Right ventricle myocardium inferior (tissue), 1 donor: ENCODE measurements at regions not wholly inside any gene's neighbourhood (a gene's known extent, or its start where the extent isn't known, plus 50 kb on each side); places are given as distances from the start of the nearest gene placed in this dataset.
"Not testable (repeated sequence)": the region's sequence is repeated elsewhere in the genome, so short reads cannot be mapped to it uniquely, and the experiment has no call there.

Experiments
- ATAC-seq: fragments of 200-7000 bp; cut with Tn5 transposase; one replicate; pipeline ENCODE4 v1.9.1; 2020; ENCODE audit warnings: mild to moderate bottlenecking, moderate library complexity
- DNase-seq: peaks from one replicate; pipeline ENCODE4 v3.0.0; 2021; ENCODE audit errors: missing footprints
- intact Hi-C: fragments of 100-400 bp; cut with DNase I; formaldehyde crosslinking; loops from one replicate; pipeline ENCODE4 v1.11.0; 2022
- donor health status: DM: no; HTN: yes; CAD: no; lungs with severe emphysema.

DNA sequence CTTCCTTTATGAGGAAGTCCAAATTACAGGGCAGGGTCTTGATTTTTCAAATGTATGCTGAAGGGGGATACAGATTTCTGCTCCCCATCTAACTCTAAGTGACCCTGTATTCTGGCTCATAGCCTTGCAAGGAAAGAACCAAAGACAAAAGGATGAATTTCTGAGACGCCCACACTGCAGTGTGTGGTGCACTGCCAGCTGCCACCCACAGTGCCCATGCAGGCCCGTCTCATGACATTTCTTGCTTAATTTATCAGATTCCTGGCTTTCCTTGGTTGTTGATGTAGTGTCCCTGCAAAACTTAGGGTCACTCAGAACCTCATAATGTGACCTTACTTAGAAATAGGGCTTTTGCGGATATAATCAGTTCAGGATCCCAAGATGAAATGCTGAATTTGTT is 68.0 kb downstream of the CBLN4 start:
- ATAC-seq (no peak), DNase-seq (no peak)
- intact Hi-C loops, result no loop called here

DNA sequence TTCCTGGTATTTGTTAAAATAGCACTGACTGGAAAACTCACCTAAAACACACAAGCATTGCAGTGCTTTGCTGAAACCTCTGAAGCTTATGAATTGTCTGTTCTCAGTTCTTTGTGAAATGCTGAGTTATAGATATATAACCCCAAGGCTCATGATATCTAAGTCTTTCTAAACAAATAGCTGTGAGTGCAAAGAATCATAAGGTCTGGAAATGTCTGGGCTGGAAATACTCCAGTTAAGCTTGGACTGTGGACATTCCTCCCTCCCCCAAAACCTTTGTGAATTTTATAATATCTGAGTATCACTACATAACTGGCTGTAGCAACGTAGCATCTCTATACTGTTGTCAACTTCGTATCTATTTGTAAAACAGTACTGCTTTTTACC is 69.1 kb downstream of the CBLN4 start:
- ATAC-seq (no peak), DNase-seq (no peak)
- intact Hi-C loops, result no loop called here

DNA sequence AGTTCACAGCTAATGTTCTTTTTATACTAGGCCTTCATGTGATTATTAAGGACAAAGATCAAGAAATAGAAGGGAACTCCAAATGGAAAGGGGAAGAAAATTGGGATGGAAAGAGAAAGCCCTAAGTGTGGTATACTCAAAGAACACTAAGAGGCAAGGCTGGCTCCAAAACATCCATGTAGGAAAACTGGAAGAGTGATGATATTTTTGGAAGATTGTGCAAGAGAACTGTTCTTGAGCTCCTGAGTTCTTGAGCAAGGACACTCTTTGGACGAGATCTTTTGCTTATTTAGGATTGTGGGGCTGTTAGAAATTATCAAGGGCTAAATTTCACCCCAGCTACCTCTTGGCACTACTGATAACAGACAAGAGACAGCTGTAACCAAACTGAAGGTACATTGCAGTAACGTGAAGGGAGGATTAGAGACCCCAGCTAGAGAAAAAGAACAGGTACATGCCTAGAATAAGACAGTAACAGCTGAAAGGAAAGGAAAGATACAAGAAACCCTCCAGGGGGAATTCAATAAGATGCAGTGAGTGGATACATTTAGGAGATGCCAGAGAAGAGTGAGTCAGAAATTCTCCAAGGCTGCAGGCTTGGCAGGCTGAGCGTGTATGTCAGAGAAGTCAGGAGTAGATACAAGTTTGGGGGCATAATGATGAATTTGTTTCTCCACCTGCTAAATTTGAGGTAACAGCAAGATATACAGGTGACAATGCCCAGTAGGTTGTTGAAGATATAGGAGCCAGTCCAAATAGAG is 69.7 kb downstream of the CBLN4 start:
- ATAC-seq (no peak), DNase-seq (no peak)
- intact Hi-C loops, result no loop called here

DNA sequence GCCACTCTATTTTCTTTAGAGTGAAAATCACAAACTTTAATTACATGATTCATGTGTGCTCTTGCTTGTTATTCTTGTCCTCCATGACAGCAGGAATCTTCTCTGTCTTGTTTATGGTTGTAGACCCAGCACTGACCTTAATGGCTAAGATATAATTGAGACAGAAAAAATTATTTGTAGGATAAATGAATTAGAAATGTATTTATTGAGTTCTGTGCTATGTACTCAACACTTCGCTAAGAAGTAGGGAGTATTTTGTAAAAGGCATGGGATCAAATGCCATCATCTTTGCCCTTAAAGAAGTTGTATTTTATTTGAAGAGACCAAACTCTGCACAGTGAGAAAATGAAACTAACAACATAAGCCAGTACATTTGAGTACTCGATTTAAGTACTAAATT is 71.2 kb downstream of the CBLN4 start:
- no peak for DNase-seq
- intact Hi-C loops, result no loop called here
- no peak for ATAC-seq

DNA sequence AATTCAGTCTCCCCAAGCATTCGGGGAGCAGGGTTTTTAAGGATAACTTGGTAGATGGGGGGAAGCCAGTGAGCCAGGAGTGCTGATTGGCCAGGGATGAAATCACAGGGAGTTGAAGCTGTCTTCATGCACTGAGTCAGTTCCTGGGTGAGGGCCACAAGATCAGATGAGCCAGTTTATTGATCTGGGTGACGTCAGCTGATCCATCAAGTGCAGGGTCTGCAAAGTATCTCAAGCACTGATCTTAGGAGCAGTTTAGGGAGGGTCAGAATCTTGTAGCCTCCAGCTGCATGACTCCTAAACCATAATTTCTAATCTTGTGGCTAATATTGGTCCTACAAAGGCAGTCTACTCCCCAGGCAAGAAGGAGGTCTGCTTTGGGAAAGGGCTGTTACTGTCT is 74.4 kb downstream of the CBLN4 start:
- ATAC-seq, intact Hi-C loops, DNase-seq: not testable (repeated sequence)

DNA sequence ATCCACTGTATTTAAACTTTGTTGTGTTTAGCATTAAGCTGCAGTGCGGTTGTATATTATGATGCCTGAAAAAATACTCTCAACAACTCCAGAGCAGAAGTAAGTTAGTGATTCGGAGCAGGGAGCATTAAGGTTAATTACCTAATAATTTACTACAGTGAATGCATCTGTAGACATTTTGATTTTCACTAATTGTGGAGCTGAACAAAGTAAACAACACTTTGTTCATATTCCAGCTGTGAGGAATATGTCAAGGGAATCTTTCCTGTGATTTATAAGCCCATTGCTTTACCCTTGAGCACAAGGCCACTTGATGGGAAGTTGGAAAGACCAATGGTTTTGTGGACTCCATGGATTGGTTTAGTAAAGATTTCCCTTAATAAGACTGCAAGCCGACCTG is 77.1 kb downstream of the CBLN4 start:
- intact Hi-C loops, result no loop called here
- DNase-seq, result no peak
- no peak for ATAC-seq

DNA sequence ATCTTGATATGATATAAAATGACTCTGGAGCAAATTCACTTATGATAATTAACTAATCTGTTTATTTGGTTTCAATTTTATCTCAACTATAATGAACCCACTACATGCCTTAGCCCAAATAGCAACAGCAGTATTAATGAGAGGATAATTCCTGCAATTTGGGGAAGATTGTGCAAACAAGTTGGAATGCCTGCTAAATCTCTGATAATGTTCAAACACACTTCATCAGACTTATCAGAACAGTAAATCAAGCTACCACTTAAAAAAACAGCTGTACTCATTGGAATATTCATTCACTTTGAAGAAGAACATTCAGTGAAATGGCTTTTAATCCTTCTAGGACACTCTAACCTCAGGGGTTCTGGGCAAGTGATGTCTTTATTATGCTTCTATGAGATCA is 85.4 kb downstream of the CBLN4 start:
- DNase-seq (no peak), ATAC-seq (no peak)
- intact Hi-C loops, result no loop called here

DNA sequence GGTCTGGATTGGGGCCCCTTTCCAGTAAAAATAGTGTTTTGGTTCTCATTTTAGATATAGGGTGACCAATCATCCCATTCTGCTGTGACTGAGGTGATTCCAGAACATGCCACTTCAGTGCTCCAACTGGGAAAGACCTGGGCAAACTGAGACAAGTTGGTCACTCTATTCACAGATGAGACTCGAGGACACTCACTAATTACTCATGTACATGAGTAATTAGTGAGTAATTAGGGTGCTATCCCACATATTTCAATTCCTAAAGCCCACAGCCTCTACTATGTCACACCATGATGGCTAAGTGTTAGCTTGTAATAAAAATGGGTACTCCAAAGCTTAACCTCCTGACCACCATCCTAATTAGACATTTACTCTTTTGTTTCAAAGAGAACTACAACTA is 86.0 kb downstream of the CBLN4 start:
- no peak for DNase-seq
- no peak for ATAC-seq
- intact Hi-C loops, result no loop called here

DNA sequence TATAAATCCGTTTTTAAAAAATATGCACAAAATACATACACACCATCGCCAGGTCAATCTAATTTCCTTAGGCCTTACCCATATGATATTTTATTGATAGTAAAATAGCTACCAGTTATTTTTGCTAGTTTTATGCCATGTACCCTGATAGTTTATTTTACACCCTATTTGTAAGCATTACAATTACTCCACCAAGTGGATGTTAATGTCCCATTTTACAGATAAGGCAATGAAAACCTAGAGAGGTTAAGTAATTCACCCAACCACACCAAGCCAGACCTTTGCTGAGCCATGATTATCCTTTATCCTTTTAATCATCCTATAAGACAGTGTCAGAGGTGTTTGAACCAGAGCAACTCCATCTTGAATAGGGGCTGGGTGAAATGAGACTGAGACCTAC is 86.8 kb downstream of the CBLN4 start:
- intact Hi-C loops, result no loop called here
- ATAC-seq, result no peak
- DNase-seq, result no peak

DNA sequence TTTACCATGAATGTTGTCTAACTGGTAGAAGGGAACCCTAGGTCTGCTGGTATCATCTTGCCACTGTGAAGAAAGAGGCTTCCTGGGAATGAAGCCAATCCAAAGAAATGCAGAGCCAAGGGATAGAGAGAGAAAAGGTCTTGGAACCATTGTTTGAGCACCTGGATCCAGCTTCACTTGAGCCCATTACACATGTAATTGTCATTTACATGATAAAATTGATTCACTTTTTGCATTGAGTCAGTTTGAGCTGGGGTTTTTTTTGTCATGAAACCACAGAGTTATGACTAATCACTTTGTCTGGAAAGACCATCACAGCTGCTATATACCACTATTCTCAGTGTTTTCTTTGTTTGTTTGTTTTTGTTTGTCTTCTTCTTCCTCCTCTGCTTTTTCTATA is 112.3 kb downstream of the CBLN4 start:
- intact Hi-C loops, result no loop called here
- ATAC-seq, result no peak
- no peak for DNase-seq

DNA sequence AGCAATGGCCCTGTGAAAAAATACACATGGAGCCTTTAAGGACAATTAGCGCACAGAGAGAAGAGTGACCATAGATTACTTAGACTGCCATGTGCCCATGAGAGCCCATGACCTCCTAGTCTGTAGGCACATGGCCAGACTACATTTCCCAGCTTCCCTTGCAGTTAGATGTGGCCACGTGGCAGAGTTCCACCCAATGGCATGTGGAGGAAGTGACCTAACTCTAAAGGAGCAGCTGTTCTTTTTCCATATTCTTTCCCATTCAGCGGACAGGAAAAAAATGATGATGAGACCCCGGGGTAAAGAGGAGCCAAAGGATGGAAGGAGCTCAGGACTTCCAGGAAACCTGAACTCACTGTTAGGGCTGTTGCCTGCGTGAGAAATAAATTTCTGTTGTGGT is 116.6 kb downstream of the CBLN4 start:
- intact Hi-C loops, result no loop called here
- DNase-seq (no peak), ATAC-seq (no peak)

DNA sequence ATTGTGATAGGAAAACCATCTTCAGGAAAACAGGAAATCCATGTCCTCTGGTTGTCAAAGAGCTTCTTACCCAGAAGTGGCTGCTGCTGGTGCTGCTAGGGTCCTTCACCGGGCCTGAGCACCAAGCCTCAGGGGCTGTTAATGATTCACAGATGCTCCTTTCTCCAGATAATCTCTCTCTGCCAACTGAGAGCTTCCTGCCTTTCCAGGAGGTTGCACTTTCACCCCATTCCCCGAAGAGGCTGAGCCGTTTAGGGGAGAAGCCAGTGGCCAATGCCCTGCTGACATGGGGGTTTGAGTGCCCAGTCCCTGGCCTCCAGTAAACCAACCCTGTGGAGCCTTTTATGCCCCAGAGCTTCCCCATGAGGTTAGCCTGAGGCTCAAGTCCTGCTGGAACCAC is 122.4 kb downstream of the CBLN4 start:
- no peak for ATAC-seq
- intact Hi-C loops, result no loop called here
- no peak for DNase-seq

DNA sequence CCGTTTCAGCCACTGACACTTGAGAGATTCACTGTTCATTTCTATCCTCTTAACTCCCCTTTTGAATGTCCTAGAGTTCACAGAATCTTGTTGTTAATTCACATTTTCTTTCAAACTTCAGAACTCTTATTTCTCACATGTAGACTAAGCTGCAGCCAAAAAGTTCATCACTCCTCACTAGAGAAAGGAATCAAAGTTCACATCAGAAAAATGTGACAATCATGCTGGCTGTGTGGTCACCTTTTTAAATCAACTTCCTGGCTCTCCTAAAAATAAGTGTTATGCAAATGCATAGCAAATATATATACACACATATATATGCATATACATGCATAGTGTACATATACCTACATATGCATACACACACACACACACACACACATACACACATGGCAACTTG is 123.0 kb downstream of the CBLN4 start:
- ATAC-seq, result no peak
- intact Hi-C loops, result no loop called here

DNA sequence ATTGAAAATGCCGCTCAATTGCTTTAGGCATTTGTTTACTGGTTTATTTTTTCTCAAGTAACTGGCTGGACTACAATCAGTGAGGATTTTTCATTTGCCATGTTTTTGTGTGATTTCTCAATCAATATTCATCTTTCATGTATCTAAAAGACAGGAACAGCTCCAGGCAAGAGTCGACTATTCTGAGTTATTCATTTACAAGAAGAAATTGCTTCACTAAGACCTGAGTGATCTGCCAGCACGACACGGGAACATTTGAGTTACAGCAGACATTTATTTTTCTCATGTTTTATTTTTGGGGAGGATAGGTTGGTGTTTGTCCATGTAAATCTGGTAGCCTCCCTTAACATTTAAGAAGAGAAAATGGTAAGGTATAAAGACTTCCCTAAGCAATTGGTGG is 124.1 kb downstream of the CBLN4 start:
- intact Hi-C loops, result no loop called here
- ATAC-seq, result no peak
- DNase-seq, result no peak

More for the DNA sequence above, 123.0 kb downstream of the CBLN4 start:
- DNase-seq, result no peak

DNA sequence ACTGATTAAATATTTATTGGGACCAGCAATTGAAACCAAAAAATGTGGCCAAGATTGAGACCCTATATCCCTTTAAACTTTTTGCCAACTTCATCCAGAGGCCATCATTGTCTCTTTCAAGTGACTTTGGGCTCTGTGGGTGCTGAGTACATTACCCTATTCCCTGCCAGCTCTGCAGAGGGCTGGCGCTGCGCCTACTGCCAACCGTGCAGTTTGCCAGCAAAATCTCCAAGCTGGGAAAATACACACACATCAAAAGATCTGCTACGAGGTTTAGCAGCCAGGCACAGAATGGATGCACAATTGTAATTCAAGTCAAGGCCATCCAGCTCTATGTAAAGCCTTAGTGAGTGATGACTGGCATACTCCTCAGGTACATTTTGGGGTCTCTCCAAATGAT is 125.0 kb downstream of the CBLN4 start:
- DNase-seq (no peak), ATAC-seq (no peak)
- intact Hi-C loops, result no loop called here

DNA sequence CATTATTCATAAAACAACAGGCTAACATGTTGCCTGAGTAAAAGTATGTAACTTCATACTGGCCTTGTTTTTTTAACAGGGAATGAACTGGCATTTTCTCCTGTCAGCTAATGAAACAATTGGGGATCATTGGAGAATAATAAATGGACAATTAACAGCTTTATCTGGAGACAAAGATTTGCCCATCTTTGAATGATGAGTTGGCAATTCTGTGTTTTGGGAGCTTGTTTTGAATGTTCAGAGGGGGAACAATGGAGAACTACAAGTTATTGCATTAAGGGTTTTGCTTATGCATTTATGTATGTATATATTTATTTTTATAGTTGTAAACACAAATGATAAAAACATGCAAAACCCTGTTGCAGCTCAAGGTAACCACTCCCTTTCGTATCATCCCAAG is 150.3 kb downstream of the CBLN4 start:
- DNase-seq (no peak), ATAC-seq (no peak)
- intact Hi-C loops, result no loop called here

DNA sequence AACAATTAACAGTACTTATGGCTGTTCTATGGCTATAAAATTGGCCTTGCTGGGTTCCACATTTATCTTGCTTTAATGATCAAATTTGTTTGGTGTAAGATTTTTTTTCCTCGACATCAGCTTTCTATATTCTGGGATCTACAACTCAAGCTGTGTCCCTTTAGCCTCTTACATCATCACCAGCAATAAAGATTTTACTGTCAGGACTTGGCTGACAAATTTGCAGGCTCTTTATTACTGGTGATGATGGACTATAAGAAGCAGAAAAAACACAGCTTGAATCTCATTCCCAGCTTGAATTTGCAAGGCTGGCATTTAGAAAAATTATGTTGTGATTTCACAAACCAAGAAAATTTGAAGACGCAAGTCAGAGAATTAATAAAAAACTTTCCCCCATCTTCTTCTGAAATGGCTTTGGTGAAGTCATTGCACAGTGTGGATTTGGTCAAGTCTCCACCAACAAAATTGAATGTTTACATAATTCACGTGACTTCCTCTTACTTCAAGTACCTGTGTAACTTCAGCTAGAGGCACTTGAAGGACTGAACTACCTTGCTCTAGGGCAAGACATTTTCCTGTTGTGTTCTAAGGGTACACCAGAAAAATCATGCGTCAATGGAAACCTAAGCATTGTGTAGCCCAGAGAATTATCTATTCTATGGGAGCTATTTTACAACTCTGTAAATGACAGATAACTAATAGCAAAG is 175.0 kb downstream of the CBLN4 start:
- ATAC-seq (no peak), DNase-seq (no peak)
- intact Hi-C loops, result no loop called here

DNA sequence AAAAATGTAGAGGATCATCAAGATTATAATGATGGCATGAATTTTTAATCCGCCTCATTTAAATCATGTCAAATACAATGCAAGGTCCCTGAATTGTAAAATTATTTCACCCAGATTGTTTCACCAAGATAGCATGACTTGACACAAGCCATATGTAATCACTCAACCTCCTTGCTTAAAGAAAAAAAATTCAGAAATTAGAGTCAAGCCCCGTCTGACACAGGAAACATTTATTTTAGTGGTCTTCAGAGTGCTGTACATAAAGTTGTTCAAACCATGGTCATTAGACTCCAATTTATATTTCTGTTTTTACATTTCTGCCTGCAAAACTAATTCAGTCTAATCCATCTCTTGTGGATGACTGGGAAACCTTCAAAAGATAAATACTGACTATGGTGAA is 200.2 kb downstream of the CBLN4 start:
- ATAC-seq, result no peak
- DNase-seq, result no peak
- intact Hi-C loops, result no loop called here

DNA sequence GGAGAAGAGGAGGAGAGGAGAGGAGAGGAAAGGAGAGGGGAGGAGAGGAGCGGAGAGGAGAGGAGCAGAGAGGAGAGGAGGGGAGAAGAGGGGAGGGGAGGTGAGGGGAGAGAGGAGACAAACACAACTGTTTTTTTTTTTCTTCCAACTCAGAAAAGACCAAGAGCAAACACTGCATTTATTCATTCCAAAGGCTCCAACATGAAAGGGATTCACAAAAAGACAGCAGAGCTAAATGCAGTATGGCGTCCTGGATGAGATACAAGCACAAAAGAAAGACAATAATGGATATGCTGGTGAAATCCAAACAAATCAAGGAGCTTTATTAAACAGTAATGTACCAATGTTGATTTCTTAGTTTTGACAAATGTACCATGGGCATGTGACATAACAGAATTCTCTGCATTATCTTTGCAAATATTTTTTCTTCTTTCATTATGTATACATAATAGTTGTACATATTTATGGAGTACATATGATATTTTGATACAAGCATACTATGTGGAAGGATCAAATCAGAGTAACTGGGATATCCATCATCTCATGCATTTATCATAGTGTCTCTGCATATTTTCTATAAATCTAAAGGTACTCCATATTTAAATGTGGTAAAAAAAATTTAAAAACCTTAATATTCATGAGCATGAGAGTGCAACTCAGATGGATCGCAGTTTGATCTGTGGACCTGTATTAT is 204.6 kb downstream of the CBLN4 start:
- ATAC-seq, result no peak
- intact Hi-C loops, result no loop called here
- DNase-seq, result no peak

DNA sequence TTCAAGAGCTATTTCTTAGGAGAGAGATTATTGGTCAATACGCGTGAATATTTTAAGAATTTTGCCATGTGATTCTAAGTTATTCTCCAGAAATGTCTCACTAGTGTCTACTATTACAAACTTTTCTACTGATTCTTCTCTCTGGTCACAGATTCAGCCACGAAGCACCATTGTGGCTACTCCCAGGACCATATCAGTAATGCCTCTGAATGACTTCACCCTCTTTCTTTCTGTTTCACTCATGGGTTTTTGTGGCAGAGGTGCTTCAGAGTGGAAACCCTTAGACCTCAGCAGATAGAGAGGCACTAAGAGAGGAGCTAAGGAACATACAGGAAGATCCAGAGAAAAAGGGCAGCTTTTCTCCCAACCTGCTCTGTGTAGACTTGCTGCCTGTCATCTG is 211.3 kb downstream of the CBLN4 start:
- ATAC-seq, result no peak
- intact Hi-C loops, result no loop called here
- no peak for DNase-seq
